HepG2 (cell line): ENCODE measurements at regions not wholly inside any gene's neighbourhood (a gene's known extent, or its start where the extent isn't known, plus 50 kb on each side); places are given as distances from the start of the nearest gene placed in this dataset.

Experiments used
- YY1 ChIP-seq: IDR thresholded peaks from 2 replicates; pipeline ENCODE4 v1.6.1; 2011; ENCODE audit warnings: low read length, low read depth, moderate library complexity, mild to moderate bottlenecking; ENCODE audit not compliant: insufficient read depth, insufficient replicate concordance
- TF ChIP-seq, protein P1 (sequence below), 2 experiments: IDR thresholded peaks; 2 replicates each; pipeline ENCODE4 v1.6.1; 2011 to 2012; ENCODE audit warnings: low read length in 2 of 2, borderline replicate concordance in 1 of 2, low read depth in 1 of 2, mild to moderate bottlenecking in 1 of 2, moderate library complexity in 1 of 2
- TF ChIP-seq, protein P2 (sequence below): sonication (generic); formaldehyde crosslinking; conservative IDR thresholded peaks from 2 replicates; pipeline ENCODE4 v1.4.0; 2020; ENCODE audit warnings: missing genetic modification reagents

DNA sequence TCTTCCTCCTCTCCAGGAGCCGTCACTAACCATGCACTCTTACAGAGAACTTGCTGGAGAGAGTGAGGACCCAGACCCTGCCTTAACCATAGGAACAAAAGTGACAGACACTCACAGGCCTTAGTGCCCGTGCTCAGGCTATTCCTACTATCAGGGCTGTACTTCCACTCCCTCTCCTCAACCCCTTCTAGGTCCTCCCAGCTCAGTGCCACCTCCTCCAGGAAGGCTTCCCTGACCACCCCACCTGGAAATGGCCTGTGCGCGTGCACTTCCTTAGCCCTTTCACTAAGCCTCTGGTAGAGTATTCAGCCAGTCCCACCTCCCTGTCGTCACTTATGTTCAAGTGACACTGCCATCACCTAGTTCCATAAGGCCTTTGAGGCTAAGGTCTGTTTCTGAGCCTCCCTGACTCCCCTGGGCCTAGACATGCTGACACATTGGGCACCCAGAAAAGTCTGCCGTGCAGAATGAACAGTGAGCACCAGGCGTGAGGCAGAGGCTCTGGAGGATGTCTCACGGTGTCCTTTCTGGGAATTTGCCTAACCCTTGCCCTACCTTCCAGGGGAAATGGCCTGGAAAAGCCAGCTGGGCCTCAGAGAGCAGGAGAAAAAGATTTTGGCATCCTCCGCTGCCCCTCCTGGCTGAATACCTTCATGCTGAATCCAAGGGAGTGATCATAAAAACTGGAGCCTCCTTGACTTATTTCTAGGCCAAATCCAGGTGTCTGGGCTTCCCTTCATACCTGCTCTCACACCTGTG is 108.6 kb upstream of the SMAD3 start:
- TF ChIP-seq, protein P1, sequence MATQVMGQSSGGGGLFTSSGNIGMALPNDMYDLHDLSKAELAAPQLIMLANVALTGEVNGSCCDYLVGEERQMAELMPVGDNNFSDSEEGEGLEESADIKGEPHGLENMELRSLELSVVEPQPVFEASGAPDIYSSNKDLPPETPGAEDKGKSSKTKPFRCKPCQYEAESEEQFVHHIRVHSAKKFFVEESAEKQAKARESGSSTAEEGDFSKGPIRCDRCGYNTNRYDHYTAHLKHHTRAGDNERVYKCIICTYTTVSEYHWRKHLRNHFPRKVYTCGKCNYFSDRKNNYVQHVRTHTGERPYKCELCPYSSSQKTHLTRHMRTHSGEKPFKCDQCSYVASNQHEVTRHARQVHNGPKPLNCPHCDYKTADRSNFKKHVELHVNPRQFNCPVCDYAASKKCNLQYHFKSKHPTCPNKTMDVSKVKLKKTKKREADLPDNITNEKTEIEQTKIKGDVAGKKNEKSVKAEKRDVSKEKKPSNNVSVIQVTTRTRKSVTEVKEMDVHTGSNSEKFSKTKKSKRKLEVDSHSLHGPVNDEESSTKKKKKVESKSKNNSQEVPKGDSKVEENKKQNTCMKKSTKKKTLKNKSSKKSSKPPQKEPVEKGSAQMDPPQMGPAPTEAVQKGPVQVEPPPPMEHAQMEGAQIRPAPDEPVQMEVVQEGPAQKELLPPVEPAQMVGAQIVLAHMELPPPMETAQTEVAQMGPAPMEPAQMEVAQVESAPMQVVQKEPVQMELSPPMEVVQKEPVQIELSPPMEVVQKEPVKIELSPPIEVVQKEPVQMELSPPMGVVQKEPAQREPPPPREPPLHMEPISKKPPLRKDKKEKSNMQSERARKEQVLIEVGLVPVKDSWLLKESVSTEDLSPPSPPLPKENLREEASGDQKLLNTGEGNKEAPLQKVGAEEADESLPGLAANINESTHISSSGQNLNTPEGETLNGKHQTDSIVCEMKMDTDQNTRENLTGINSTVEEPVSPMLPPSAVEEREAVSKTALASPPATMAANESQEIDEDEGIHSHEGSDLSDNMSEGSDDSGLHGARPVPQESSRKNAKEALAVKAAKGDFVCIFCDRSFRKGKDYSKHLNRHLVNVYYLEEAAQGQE (IDR thresholded peaks at IDR 0.05; ENCODE audit: borderline replicate concordance in 1 of 2, low read depth in 1 of 2, low read length in 2 of 2), result no peak
- TF ChIP-seq, protein P2, sequence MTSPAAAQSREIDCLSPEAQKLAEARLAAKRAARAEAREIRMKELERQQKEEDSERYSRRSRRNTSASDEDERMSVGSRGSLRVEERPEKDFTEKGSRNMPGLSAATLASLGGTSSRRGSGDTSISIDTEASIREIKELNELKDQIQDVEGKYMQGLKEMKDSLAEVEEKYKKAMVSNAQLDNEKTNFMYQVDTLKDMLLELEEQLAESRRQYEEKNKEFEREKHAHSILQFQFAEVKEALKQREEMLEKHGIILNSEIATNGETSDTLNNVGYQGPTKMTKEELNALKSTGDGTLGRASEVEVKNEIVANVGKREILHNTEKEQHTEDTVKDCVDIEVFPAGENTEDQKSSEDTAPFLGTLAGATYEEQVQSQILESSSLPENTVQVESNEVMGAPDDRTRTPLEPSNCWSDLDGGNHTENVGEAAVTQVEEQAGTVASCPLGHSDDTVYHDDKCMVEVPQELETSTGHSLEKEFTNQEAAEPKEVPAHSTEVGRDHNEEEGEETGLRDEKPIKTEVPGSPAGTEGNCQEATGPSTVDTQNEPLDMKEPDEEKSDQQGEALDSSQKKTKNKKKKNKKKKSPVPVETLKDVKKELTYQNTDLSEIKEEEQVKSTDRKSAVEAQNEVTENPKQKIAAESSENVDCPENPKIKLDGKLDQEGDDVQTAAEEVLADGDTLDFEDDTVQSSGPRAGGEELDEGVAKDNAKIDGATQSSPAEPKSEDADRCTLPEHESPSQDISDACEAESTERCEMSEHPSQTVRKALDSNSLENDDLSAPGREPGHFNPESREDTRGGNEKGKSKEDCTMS (CRISPR knock-in tag), result no peak
- no peak for TF ChIP-seq YY1
